ENCODE measurements at regions not wholly inside any gene's neighbourhood (a gene's known extent, or its start where the extent isn't known, plus 50 kb on each side); places are given as distances from the start of the nearest gene placed in this dataset.

DNA sequence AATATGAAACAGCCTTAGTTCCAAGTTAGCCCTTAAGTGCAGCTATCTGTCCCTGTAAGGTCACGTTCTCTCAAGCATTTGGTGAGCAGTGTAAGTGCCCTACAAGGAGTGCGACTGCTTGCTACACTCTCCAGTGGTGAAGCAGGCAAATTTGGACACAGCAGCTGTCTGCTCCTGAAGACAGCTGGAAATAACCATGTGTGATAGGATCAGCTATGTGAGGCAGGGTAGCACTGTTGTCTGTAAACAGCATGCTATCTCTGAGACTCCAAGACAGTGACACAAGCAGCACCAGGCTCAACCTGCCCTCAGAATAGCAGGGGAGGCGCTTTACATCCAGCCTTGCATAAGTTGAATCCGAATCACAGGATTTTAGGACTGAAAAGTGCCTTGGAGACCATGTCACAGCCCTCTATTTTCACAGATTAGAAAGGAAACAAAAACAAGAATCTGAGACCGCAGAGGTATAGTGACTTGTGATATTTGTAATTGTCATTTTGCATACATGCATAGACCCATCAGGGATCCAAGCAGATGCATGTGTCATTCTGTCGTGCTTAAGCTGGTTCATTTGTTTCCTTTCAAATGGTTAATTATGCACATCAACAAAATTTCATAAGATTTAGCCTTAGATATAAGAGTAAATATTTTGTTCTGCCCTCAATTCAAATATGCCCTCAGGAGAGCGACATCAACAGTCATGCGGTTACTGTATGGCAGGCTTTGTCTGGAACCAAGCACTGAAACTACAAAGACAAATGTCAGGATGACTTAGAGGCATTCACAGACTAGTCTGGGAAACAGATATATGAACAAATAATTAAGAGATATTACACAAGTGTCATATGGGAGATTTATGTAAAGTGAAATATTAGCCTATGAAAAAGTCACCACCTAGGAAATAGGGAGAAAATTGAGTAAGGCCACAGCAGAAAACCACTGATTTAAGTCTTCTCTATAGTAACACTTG, 134.9 kb upstream of the NRIP1 start:
- TF ChIP-seq, protein P1, sequence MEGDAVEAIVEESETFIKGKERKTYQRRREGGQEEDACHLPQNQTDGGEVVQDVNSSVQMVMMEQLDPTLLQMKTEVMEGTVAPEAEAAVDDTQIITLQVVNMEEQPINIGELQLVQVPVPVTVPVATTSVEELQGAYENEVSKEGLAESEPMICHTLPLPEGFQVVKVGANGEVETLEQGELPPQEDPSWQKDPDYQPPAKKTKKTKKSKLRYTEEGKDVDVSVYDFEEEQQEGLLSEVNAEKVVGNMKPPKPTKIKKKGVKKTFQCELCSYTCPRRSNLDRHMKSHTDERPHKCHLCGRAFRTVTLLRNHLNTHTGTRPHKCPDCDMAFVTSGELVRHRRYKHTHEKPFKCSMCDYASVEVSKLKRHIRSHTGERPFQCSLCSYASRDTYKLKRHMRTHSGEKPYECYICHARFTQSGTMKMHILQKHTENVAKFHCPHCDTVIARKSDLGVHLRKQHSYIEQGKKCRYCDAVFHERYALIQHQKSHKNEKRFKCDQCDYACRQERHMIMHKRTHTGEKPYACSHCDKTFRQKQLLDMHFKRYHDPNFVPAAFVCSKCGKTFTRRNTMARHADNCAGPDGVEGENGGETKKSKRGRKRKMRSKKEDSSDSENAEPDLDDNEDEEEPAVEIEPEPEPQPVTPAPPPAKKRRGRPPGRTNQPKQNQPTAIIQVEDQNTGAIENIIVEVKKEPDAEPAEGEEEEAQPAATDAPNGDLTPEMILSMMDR (CRISPR knock-in tag; IDR thresholded peaks at IDR 0.05): no peak
- TF ChIP-seq, protein P2, sequence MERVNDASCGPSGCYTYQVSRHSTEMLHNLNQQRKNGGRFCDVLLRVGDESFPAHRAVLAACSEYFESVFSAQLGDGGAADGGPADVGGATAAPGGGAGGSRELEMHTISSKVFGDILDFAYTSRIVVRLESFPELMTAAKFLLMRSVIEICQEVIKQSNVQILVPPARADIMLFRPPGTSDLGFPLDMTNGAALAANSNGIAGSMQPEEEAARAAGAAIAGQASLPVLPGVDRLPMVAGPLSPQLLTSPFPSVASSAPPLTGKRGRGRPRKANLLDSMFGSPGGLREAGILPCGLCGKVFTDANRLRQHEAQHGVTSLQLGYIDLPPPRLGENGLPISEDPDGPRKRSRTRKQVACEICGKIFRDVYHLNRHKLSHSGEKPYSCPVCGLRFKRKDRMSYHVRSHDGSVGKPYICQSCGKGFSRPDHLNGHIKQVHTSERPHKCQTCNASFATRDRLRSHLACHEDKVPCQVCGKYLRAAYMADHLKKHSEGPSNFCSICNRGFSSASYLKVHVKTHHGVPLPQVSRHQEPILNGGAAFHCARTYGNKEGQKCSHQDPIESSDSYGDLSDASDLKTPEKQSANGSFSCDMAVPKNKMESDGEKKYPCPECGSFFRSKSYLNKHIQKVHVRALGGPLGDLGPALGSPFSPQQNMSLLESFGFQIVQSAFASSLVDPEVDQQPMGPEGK (CRISPR knock-in tag; IDR thresholded peaks at IDR 0.05): no peak
- no peak for TF ChIP-seq ZBTB20 (CRISPR knock-in tag; IDR thresholded peaks at IDR 0.05; ENCODE audit: borderline replicate concordance, low read depth)
- TF ChIP-seq MAF1 (CRISPR knock-in tag; IDR thresholded peaks at IDR 0.05; ENCODE audit: borderline replicate concordance): no peak
- TF ChIP-seq SMC3 (IDR thresholded peaks at IDR 0.05; ENCODE audit: low read length): no peak
- no peak for TF ChIP-seq ZFP41 (CRISPR knock-in tag; IDR thresholded peaks at IDR 0.05; ENCODE audit: borderline replicate concordance)
- TF ChIP-seq, protein P3, sequence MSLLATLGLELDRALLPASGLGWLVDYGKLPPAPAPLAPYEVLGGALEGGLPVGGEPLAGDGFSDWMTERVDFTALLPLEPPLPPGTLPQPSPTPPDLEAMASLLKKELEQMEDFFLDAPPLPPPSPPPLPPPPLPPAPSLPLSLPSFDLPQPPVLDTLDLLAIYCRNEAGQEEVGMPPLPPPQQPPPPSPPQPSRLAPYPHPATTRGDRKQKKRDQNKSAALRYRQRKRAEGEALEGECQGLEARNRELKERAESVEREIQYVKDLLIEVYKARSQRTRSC (CRISPR knock-in tag; IDR thresholded peaks at IDR 0.05; ENCODE audit: low read depth): no peak
- TF ChIP-seq ZNF788 (CRISPR knock-in tag; IDR thresholded peaks at IDR 0.05; ENCODE audit: borderline replicate concordance): no peak
- no peak for TF ChIP-seq HNRNPH1 (optimal IDR thresholded peaks at IDR 0.05; ENCODE audit: low read depth, low read length)
- TF ChIP-seq POLR2A (IDR thresholded peaks at IDR 0.05; ENCODE audit: insufficient read depth in 1 of 2, low read depth in 2 of 2, low read length in 2 of 2): no peak
- TF ChIP-seq, protein P4, sequence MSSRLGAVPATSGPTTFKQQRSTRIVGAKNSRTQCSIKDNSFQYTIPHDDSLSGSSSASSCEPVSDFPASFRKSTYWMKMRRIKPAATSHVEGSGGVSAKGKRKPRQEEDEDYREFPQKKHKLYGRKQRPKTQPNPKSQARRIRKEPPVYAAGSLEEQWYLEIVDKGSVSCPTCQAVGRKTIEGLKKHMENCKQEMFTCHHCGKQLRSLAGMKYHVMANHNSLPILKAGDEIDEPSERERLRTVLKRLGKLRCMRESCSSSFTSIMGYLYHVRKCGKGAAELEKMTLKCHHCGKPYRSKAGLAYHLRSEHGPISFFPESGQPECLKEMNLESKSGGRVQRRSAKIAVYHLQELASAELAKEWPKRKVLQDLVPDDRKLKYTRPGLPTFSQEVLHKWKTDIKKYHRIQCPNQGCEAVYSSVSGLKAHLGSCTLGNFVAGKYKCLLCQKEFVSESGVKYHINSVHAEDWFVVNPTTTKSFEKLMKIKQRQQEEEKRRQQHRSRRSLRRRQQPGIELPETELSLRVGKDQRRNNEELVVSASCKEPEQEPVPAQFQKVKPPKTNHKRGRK (CRISPR knock-in tag; IDR thresholded peaks at IDR 0.05): no peak
- TF ChIP-seq, protein P5, sequence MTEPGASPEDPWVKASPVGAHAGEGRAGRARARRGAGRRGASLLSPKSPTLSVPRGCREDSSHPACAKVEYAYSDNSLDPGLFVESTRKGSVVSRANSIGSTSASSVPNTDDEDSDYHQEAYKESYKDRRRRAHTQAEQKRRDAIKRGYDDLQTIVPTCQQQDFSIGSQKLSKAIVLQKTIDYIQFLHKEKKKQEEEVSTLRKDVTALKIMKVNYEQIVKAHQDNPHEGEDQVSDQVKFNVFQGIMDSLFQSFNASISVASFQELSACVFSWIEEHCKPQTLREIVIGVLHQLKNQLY (CRISPR knock-in tag; IDR thresholded peaks at IDR 0.05): no peak
- TF ChIP-seq FOSL1 (CRISPR knock-in tag; IDR thresholded peaks at IDR 0.05; ENCODE audit: borderline replicate concordance): no peak
- no peak for TF ChIP-seq SMAD1 (CRISPR knock-in tag; IDR thresholded peaks at IDR 0.05; ENCODE audit: borderline replicate concordance, low read depth)
